Upper lobe of right lung (tissue), 1 donor: ENCODE measurements at regions not wholly inside any gene's neighbourhood (a gene's known extent, or its start where the extent isn't known, plus 50 kb on each side); places are given as distances from the start of the nearest gene placed in this dataset.

Source experiments
- ATAC-seq: fragments of 200-7000 bp; cut with Tn5 transposase; one replicate; pipeline ENCODE4 v1.9.1; 2020; ENCODE audit warnings: mild to moderate bottlenecking, moderate library complexity
- DNase-seq: peaks from one replicate; pipeline ENCODE4 v3.0.0-alpha.2; 2020
- H3K27ac ChIP-seq: fragments of 200-600 bp; one replicate; pipeline ENCODE4 v1.8.0; 2022
- H3K27me3 ChIP-seq: fragments of 200-600 bp; one replicate; pipeline ENCODE4 v1.8.0; 2022; ENCODE audit warnings: mild to moderate bottlenecking
- H3K36me3 ChIP-seq: fragments of 200-600 bp; one replicate; pipeline ENCODE4 v1.8.0; 2022
- H3K4me1 ChIP-seq: fragments of 200-600 bp; one replicate; pipeline ENCODE4 v1.8.0; 2022
- H3K4me3 ChIP-seq: fragments of 200-600 bp; one replicate; pipeline ENCODE4 v1.8.0; 2022; ENCODE audit warnings: mild to moderate bottlenecking
- H3K9me3 ChIP-seq: fragments of 200-600 bp; one replicate; pipeline ENCODE4 v1.8.0; 2022
- CTCF ChIP-seq: fragments of 200-600 bp; IDR thresholded peaks from one replicate; pipeline ENCODE4 v1.8.0; 2022; ENCODE audit warnings: antibody characterized with exemption
- intact Hi-C: fragments of 100-400 bp; cut with DNase I; formaldehyde crosslinking; loops from one replicate; pipeline ENCODE4 v1.11.0; 2022
- donor health status: DM: no; HTN: yes; CAD: no; lungs with severe emphysema.

- H3K36me3 ChIP-seq: no peaks in the 10 kb centered on the region
- ATAC-seq (peak; percentile 74), DNase-seq (no peak)
- no peaks in the 10 kb centered on the region for H3K27me3 ChIP-seq
- intact Hi-C loops: no loop called here
- H3K4me3 ChIP-seq: no peak overlapping the region
- H3K27ac ChIP-seq: no peak overlapping the region
- no peaks in the 10 kb centered on the region for H3K9me3 ChIP-seq
- no peak for TF ChIP-seq CTCF
- H3K4me1 ChIP-seq: peaks cover 28% of the 10 kb centered on the region
Observed at GRCh38 chr3:30286007-30286669, 320.3 kb upstream of the TGFBR2 start.

GRCh38 chr3:30286811-30287210 is 319.6 kb upstream of the TGFBR2 start:
- Histone ChIP-seq H3K4me1 (peaks cover 28% of the 10 kb centered on the region), H3K4me3 (no peak overlapping the region), H3K27me3 (no peaks in the 10 kb centered on the region), H3K27ac (no peak overlapping the region), H3K9me3 (no peaks in the 10 kb centered on the region), H3K36me3 (no peaks in the 10 kb centered on the region)
- DNase-seq: no peak
- TF ChIP-seq CTCF: no peak
- intact Hi-C loops: no loop called here
- ATAC-seq: no peak

- no peaks in the 10 kb centered on the region for H3K36me3 ChIP-seq
- no peak for ATAC-seq
- peaks cover 28% of the 10 kb centered on the region for H3K4me1 ChIP-seq
- no peaks in the 10 kb centered on the region for H3K9me3 ChIP-seq
- DNase-seq: no peak
- H3K4me3 ChIP-seq: no peak overlapping the region
- TF ChIP-seq CTCF: no peak
- H3K27ac ChIP-seq: no peak overlapping the region
- H3K27me3 ChIP-seq: no peaks in the 10 kb centered on the region
- intact Hi-C loops: no loop called here
Observed at GRCh38 chr3:30288830-30289229, 317.6 kb upstream of the TGFBR2 start.

- H3K36me3 ChIP-seq: no peaks in the 10 kb centered on the region
- DNase-seq (no peak), ATAC-seq (peak; percentile 74)
- no peak overlapping the region for H3K27ac ChIP-seq
- no peaks in the 10 kb centered on the region for H3K9me3 ChIP-seq
- TF ChIP-seq CTCF: no peak
- H3K4me1 ChIP-seq: peaks cover 28% of the 10 kb centered on the region
- no peaks in the 10 kb centered on the region for H3K27me3 ChIP-seq
- no peak overlapping the region for H3K4me3 ChIP-seq
- intact Hi-C loops: no loop called here
Observed at GRCh38 chr3:30289324-30289723, 317.1 kb upstream of the TGFBR2 start.

- Histone ChIP-seq H3K27me3 (no peaks in the 10 kb centered on the region), H3K4me3 (no peak overlapping the region), H3K9me3 (no peaks in the 10 kb centered on the region), H3K27ac (no peak overlapping the region), H3K36me3 (no peaks in the 10 kb centered on the region), H3K4me1 (peaks cover 28% of the 10 kb centered on the region)
- DNase-seq: no peak
- no peak for ATAC-seq
- TF ChIP-seq CTCF: no peak
- intact Hi-C loops: no loop called here
Observed at GRCh38 chr3:30289766-30290165, 316.6 kb upstream of the TGFBR2 start.

GRCh38 chr3:30290479-30290878 is 315.9 kb upstream of the TGFBR2 start:
- Histone ChIP-seq H3K36me3 (no peaks in the 10 kb centered on the region), H3K9me3 (no peaks in the 10 kb centered on the region), H3K27ac (no peak overlapping the region), H3K4me1 (peaks cover 21% of the 10 kb centered on the region), H3K27me3 (no peaks in the 10 kb centered on the region), H3K4me3 (no peak overlapping the region)
- TF ChIP-seq CTCF: no peak
- ATAC-seq: peak; percentile 21
- DNase-seq: no peak
- intact Hi-C loops: no loop called here
